ENCODE measurements at regions not wholly inside any gene's neighbourhood (a gene's known extent, or its start where the extent isn't known, plus 50 kb on each side); places are given as distances from the start of the nearest gene placed in this dataset.

DNA sequence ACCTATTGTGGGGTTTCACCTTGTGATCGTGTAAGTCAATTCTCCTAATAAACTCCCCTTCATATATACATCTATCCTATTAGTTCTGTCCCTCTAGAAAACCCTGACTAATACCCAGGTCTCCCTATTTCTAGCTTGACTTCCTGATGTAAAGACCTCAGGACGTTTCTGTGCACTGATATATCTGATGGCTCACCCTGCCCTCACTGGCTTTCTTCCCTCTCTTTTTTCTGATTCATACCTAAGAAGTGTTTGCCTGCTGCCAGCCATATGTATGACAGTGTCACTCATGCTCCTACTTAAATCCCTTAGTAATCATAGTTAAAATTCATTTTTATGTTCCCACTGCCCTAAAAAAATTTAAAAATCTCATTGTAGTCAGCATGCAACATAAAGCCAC, 124.8 kb upstream of the CCNG1 start:
- TF ChIP-seq CTCF (IDR thresholded peaks at IDR 0.05; ENCODE audit: insufficient read depth, low read length, poor library complexity, severe bottlenecking) (no peak), EZH2phosphoT487 (conservative IDR thresholded peaks at IDR 0.05; ENCODE audit: low read length) (no peak)

Measured in SU-DHL-6 (cell line).